ENCODE measurements at regions not wholly inside any gene's neighbourhood (a gene's known extent, or its start where the extent isn't known, plus 50 kb on each side); places are given as distances from the start of the nearest gene placed in this dataset.

DNA sequence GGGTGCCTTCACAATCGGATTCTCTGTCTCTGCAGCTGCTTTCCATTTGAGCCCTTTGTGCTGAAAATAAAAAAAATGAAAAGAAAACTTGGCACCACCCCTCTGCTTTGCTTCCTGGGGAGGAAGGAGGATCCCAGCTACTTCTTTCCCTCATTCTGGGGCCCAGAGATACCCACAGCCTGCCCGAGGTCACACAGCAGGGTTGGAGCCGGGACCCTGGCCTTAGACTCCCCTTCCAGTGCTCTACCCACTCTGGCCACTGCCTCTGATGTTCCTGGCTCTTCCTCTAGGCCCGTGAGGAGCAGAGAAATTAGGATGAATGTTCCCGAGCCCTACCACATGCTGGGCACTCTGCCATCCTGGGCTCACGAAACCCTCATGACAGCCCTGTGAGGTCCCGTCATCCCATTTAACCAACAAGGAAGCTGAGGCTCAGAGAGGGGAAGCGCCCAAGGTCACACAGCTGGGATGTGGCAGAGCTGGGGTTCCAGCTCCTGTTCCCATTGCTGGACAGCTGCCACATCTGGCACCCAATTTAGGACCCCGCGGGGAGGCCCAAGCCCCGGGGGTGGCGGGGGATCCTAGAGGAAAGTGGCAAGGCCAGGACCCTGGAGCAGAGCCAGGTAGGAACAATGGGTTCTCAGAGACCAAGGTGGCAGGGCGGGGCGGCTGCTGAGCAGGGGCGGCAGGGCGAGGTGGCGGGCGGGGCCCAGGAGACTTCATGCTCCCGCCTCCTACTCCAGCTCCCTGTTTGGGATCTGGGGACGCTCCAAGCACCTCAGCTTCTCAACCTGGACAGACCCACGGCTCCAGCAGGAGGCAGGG, 76.6 kb downstream of the CEBPB start:
- TF ChIP-seq, protein P1, sequence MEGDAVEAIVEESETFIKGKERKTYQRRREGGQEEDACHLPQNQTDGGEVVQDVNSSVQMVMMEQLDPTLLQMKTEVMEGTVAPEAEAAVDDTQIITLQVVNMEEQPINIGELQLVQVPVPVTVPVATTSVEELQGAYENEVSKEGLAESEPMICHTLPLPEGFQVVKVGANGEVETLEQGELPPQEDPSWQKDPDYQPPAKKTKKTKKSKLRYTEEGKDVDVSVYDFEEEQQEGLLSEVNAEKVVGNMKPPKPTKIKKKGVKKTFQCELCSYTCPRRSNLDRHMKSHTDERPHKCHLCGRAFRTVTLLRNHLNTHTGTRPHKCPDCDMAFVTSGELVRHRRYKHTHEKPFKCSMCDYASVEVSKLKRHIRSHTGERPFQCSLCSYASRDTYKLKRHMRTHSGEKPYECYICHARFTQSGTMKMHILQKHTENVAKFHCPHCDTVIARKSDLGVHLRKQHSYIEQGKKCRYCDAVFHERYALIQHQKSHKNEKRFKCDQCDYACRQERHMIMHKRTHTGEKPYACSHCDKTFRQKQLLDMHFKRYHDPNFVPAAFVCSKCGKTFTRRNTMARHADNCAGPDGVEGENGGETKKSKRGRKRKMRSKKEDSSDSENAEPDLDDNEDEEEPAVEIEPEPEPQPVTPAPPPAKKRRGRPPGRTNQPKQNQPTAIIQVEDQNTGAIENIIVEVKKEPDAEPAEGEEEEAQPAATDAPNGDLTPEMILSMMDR (IDR thresholded peaks at IDR 0.05) = no peak
- TF ChIP-seq POLR2A (IDR thresholded peaks at IDR 0.05) = no peak

Data from right lobe of liver (tissue), 4 donors.